ENCODE measurements at regions not wholly inside any gene's neighbourhood (a gene's known extent, or its start where the extent isn't known, plus 50 kb on each side); places are given as distances from the start of the nearest gene placed in this dataset.
"Not testable (repeated sequence)": the region's sequence is repeated elsewhere in the genome, so short reads cannot be mapped to it uniquely, and the experiment has no call there.

- ChIA-PET POLR2A (no interaction called here), CTCF (no interaction called here)
These were observed 138.7 kb downstream of the ENC1 start for GRCh38 chr5:74501674-74502478.

- ChIA-PET CTCF (interaction anchor here (0.7 kb wide), 1 partner anchor 394 kb away, joined by 3 read pairs; no protein-coding TSS in a partner anchor), POLR2A (no interaction called here)
These were observed 140.2 kb downstream of the ENC1 start for GRCh38 chr5:74500110-74500917.

DNA sequence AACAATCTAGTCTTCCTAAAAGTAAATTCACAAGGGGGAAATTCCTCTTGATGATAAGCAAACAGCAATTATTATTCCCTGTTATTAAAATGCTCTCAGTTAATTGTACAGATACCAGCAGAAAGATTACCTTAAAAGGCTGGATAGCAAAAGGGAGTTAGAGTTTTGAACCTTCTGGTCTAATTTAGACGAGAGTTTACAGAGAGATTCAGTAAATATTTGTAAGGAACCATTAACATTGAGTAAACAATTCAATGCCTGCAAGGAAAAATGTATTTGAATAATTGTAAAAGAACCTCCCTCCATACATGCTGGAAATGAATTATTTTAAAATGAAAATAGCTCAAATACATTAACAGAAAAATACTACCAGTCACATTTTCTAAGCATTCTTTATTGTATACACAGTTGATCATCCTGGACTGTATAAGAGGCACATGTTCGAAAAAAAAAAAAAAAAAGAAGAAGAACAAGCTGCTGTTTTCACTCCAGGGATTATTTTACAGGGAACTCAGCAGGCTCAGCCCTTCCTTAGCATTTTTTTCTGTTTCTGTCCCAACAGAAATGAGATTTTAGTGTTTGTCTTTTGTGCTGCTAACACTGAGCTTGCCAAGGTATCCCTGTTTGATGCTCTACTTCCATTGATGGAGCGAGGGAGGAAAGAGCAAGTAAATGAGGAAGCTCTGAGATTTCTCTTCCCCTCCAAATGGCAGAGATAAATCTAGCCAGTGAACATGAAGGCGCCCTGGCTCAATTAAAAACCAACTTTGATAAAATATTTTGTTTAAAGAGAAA is 141.1 kb downstream of the ENC1 start:
- POLR2A ChIA-PET: no interaction called here
- CTCF ChIA-PET: interaction anchor here (0.7 kb wide), 1 partner anchor 393 kb away, joined by 3 read pairs; no protein-coding TSS in a partner anchor

DNA sequence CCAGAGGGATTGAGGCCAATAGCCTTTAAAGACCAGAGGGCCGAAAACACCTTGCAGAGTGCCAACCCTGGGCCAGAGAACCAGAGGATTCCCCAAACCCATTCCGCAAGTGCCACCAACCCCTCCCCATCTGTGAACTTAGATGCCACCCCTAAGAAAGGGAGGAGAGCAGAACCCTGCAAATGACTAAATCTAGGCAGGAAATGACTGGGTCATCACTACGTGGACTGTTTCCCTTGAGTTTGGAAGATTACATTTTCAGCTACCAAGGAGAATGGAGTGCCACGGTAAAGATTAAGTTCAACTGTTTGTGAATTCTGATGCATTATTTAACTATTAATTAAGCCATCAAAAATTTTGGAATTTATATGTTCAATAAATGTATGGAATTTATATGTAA is 142.8 kb downstream of the ENC1 start:
- CTCF ChIA-PET: interaction anchor here (0.7 kb wide), 1 partner anchor 71 kb away, joined by 4 read pairs; no protein-coding TSS in a partner anchor
- POLR2A ChIA-PET: no interaction called here

DNA sequence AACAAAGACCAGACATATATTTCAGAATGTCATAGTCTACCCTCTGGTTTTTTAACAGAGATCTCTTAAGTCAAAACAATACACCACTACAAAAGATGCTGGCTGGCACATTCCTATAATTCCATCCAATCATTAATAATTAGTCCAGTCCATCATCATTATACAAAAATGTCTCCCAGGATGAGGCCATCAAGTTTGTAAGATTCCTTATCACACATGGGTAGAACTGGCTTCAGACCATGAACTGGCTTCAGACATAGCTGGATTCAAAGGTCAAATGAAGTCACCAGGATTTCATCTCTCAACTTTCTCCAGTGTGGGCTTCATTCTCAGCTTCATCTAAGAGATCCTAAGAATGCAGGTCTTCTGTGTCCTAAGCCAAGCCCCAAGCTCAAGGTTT is 147.1 kb downstream of the ENC1 start:
- POLR2A ChIA-PET: no interaction called here
- CTCF ChIA-PET: no interaction called here

GRCh38 chr5:74492230-74492629 is 148.3 kb downstream of the ENC1 start:
- ChIA-PET CTCF (no interaction called here), POLR2A (no interaction called here)

DNA sequence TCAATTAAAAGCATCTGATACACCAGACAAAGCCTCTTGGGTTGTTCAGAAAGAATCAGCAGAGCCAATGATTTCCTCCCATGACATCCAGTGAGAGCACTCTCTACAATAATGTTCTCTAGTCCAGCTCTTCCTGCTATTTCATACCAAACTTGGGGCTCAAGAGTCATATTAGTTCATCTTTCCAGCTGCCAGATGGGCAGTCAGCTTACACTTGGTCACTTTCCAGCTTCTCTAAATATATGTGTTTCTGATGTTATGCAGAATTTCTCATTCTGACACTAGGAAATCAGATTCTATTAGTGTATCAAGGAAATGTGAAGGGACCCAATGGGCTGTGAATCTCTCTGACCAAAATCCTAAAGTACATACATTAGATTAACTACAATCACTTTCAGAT is 148.9 kb downstream of the ENC1 start:
- CTCF ChIA-PET: no interaction called here
- POLR2A ChIA-PET: no interaction called here

GRCh38 chr5:74490814-74491213 is 149.7 kb downstream of the ENC1 start:
- ChIA-PET CTCF (no interaction called here), POLR2A (no interaction called here)

GRCh38 chr5:74482990-74483389 is 157.5 kb downstream of the ENC1 start:
- ChIA-PET POLR2A (no interaction called here), CTCF (no interaction called here)

GRCh38 chr5:74482523-74482922 is 158.0 kb downstream of the ENC1 start:
- ChIA-PET POLR2A (no interaction called here), CTCF (no interaction called here)

DNA sequence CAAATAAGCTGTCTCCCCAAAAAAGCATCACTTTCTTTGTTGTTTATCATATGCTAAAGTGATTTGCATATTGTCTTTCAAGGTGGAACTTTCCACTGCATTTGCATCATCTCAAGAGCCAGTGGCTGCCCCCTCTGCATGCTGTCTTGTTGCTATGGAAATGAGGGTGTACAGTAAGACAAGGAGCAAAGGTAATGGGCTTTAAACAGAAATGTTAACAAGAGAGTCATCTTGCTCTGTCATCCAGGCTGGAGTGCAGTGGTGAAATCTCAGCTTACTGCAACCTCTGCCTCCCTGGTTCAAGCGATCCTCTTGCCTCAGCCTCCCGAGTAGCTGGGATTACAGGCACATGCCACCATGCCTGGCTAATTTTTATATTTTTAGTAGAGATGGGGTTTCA is 159.2 kb downstream of the ENC1 start:
- POLR2A ChIA-PET: not testable (repeated sequence)
- CTCF ChIA-PET: interaction anchor here (0.7 kb wide), 1 partner anchor 940 kb away, joined by 3 read pairs; no protein-coding TSS in a partner anchor

GRCh38 chr5:74480201-74480600 is 160.3 kb downstream of the ENC1 start:
- ChIA-PET CTCF (no interaction called here), POLR2A (no interaction called here)

- ChIA-PET CTCF (no interaction called here), POLR2A (no interaction called here)
These were observed 162.2 kb downstream of the ENC1 start for GRCh38 chr5:74478328-74478727.

GRCh38 chr5:74477761-74478160 is 162.8 kb downstream of the ENC1 start:
- POLR2A ChIA-PET: no interaction called here
- CTCF ChIA-PET: no interaction called here

DNA sequence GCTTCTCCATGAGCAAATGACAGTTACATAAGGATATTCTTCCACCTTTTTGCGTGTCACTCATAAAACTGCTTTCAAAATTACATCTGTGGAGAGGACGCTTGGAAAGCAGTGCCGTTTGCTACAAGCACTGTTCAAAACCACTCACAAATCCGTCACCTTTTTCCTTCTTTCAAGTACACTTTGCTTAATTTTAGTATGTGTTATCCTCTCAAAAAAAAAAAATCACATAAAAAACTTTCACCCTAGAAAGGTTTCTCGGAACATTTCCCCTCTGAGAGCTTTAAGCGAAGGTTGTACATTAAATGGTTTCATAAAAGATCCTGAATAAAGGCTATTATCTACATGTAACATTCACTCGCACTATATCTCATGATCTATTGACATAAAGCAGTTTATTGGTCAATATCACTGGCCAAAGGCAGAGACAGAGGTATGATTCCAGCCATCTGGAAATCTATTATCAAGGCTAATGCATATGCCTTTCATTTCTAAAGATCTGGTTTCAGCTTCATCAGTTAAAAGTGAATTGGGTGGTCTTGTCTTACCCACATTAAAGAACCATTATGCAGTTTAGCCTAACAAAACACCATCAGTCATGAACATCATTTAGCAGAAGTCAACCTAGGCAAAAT is 163.6 kb downstream of the ENC1 start:
- ChIA-PET CTCF (no interaction called here), POLR2A (no interaction called here)

DNA sequence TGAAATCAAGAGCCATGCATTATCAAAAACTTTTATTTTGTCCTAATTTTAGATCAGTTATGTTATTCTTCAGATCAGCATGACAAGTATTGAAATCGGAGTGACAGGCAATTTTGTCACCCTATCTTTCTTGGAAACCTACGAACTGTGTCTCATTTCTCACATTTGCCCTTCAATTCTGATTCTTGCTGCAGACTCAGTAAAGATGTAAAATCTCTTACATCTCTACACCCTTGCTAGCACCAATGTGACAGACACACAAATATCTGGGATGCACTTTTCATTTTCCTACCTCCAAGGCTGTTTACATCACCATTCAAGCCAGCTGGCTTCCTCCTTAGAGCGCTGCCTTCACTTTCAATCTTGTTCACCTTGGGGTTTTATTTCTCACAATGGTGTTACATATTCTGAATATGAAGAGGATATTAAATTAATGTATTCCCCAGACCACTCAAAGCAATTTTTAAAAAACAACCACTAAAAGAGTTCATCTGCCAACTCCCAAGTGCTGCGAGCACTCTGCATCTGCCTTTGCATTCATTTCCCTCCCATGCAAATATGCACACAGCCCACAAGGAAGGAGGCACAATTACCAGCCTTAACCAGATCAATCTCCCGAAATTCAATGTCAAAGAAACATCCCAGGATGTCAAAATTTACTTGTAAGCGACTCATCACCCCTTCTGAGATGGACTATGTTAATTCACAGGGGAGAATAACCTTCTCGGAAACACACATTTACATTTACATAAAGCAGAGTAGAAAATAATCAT is 164.3 kb downstream of the ENC1 start:
- CTCF ChIA-PET: no interaction called here
- POLR2A ChIA-PET: no interaction called here

DNA sequence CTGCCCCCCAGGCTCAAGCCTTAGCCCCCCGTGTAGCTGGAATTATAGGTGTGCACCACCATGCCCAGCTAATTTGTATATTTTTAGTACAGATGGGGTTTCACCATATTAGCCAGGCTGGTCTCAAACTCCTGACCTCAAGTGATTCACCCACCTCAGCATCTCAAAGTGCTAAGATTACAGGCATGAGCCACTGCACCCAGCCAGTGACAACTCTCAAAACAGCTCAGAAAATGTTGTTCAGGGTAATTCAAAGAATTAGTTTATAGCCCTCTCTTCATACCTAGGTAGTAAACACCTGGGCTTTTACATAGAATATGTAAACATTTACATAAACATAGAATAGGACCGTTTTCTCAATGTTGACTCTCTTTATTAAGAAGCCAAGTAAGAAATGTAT is 168.7 kb downstream of the ENC1 start:
- POLR2A ChIA-PET: no interaction called here
- CTCF ChIA-PET: no interaction called here

- CTCF ChIA-PET: no interaction called here
- POLR2A ChIA-PET: no interaction called here
These were observed 171.1 kb downstream of the ENC1 start for GRCh38 chr5:74469234-74469994.

DNA sequence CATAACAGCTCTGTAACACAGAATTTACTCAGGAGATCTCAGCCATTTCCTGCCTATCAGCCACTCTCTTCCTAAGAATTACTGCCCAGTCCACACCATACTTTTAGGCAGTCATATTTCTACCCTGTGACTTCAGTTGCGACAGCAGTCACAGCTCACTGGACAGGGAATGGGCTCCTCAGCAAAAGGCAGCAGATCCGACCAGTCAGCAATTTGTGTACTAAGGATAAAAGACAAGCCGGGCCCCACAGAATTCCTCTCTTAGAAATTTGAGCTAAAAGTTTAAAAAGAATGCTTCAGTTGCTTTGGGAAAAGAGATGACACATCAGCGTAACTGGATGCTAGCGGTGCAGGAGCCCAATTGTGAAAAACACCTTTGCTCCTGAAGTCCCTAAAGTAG is 172.1 kb downstream of the ENC1 start:
- POLR2A ChIA-PET: no interaction called here

More for the DNA sequence above, 172.1 kb downstream of the ENC1 start:
- CTCF ChIA-PET: no interaction called here

Data from activated CD8-positive, alpha-beta memory T cell treated with anti-CD3 and anti-CD28 coated beads for 36 hours (primary cell).